NCI-H748 treated with DMSO at 0.1 percent for 48 hours (cell line): ENCODE measurements at regions not wholly inside any gene's neighbourhood (a gene's known extent, or its start where the extent isn't known, plus 50 kb on each side); places are given as distances from the start of the nearest gene placed in this dataset.
"Not testable (repeated sequence)": the region's sequence is repeated elsewhere in the genome, so short reads cannot be mapped to it uniquely, and the experiment has no call there.

Experiments used
- DNase-seq: peaks from one replicate; lab custom pipeline; 2025; lab: John Stamatoyannopoulos, UW

GRCh38 chr18:11458447-11458846 lies 150.9 kb upstream of the SLC35G4 start:
- no peak for DNase-seq

- DNase-seq: not testable (repeated sequence)
These were observed 151.5 kb upstream of the SLC35G4 start for GRCh38 chr18:11457853-11458252.

DNA sequence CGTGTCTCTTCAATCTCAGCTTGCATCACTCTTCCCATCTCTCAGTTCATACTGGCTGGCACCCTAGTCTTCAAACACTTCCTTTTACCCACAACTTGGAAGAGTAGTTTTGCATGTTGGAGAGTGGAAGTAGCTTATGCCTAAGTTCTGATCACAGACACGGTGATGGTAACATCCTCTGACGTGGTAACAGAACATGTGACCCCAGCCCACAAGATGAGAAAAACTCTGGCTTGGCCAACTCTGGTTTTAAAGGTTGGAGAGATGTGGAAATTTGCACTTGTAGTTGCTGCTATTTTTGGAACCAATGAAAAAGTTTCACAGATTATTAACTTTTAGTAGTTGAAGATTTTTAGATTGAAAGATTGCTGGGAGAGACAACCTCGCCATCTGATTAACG lies 155.4 kb upstream of the SLC35G4 start:
- no peak for DNase-seq

- DNase-seq: not testable (repeated sequence)
These were observed 165.2 kb upstream of the SLC35G4 start for GRCh38 chr18:11444169-11444568.

DNA sequence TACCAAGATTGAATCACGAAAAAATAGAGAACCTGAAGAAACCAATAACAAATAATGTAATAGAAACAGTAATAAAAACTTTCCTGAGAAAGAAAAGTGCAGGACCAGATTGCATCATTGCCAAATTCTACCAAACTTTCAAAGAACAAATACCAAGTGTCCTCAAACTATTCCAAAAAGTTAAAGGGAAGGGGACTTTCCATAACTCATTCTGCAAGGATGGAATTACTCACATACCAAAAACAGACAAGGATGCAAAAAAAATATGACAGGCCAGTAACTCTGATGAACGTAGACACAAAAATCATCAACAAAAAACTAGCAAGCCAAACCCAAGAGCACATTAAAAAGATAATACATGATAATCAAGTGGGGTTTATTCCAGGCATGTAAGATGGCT lies 172.3 kb upstream of the SLC35G4 start:
- no peak for DNase-seq

DNA sequence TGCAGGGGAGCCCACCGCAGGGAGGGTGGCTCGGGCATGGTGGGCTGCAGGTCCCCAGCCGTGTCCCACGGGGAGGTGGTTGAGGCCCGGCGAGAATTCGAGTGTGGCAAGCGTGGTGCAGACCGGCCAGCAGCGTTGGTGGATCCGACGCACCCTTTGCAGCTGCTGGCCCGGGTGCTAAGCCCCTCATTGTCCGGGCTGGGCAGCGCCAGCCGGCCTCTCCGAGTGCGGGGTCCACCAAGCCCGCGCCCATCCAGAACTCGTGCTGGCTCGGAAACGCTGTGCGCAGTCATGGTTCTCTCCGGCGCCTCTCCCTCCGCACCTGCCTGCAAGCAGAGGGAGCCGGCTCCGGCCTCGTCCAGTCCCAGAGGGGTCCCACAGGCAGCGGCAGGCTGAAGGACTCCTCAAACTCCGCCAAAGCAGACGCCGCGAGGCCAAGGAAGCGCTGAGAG lies 177.0 kb upstream of the SLC35G4 start:
- DNase-seq: no peak

DNA sequence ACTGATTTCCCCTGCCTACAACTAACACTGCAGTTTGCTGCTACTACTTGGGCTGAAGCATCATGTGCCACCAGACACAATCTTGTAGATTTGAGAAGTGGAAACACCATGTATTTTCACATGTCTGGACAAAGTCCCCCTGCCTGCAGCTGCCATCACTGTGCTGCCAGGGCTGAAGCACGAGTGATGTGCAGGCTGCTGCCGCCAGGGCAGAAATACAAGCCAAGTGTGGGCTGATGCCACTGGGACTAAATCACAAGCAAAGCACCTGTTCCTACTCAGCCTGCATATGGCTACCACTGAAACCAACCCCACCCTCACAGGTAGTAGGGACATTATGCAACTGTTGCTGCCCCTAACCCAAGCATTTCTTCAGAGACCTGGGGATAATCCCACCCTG lies 179.5 kb upstream of the SLC35G4 start:
- no peak for DNase-seq

DNA sequence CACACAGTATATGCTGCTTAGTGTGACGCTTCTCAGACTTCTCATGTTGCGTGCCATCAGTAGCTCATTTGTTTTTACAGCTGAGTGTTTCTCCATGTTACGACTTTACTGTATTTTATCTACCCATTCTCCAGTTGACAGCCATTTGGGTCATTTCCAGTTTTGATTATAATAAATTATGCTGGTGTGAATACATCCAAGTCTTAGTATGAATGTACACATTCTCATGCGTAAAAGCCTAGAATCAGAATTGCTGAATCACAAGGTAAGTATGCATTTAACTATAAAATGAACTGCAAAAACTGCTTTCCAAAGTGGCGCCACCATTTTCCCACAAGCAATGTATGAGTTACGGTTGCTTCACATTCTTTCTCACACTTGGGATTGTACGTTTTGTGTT lies 184.2 kb upstream of the SLC35G4 start:
- DNase-seq: no peak

GRCh38 chr18:11419338-11419737 lies 190.1 kb upstream of the SLC35G4 start:
- DNase-seq: no peak

DNA sequence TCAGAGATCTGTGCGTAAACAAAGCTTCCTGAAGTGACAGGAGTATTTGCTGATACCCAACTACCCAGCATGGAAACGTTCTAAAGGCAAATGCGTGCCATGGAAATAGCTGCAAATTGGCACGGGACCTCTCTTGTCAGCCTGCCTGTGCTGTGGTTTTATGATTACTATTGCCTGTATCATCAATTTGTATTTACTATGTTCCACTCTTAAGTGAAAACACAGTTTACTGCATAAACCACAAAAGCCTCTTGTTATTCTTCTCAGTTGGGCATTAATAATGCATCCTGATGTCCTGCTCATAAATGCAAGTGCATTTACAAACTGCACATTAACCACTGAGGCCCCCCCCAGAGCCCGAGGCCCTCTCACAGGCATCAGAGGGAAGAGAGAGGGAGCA lies 196.6 kb upstream of the SLC35G4 start:
- no peak for DNase-seq

GRCh38 chr18:11411048-11411447 lies 198.3 kb upstream of the SLC35G4 start:
- DNase-seq: no peak

GRCh38 chr18:11408555-11409065 lies 200.8 kb upstream of the SLC35G4 start:
- DNase-seq: no peak

DNA sequence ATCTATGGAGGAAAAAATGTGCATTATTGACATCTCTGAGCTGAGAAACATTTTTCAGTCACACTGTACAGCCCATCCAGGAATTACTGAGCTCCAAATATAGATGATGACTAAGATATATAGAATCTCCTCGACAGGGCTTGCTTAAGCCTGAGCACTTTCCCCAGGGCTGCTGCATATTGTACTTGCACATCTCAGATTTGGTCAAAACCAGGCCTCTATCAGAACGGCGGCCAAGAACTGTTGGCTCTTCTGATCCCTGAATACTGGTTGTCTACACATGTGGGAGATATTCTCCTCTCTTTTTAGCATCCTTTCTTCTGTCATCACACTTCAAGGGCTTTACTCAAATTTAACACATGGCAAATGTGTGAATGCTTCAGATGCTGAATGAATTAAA lies 201.5 kb upstream of the SLC35G4 start:
- DNase-seq: no peak

- no peak for DNase-seq
These were observed 203.6 kb upstream of the SLC35G4 start for GRCh38 chr18:11405804-11406203.

GRCh38 chr18:11400703-11401102 lies 208.7 kb upstream of the SLC35G4 start:
- no peak for DNase-seq

GRCh38 chr18:11398625-11399024 lies 210.8 kb upstream of the SLC35G4 start:
- DNase-seq: no peak

DNA sequence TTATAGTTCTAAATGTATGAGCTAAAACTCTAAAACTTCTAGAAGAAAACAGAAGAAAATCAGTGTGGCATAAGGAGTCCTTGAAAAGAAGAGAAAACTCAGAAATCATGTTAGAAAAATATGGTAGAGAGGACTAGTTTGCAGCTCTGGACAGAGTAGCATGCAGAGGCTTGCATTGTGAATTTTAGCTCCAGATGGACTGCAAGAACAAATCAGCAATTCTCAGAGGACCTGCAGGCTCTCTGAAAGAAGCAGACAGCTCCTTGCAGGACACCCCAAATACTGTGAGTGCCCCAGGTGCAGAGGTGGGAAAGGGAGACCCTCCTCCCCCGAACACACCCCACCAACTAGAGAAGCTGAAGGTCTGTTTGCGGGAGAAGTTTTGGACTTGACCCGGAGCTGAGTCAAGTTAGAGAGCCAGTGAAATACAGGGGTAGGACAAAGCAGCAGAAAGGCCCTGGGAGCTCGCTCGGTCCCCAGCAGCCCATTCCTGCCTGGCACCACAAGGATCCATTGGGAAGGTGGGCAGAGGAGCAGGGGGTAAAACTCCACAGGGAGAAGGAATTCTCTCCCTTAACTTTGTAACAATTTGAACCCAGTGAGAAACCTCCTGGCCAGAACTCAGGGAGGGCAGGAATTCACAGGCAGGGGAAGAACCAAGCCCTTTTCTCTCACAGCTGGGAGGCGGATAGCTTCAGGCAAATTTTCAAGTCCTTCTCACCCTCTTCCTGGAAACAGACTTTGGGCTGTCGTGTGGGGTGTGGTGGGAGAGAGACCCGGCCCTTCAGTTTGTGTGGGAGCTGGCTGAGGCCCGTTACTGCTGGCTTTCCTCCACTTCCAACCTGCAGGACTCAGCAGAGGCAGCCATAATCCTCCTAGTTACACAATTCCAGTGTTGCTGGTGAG lies 216.2 kb upstream of the SLC35G4 start:
- no peak for DNase-seq

DNA sequence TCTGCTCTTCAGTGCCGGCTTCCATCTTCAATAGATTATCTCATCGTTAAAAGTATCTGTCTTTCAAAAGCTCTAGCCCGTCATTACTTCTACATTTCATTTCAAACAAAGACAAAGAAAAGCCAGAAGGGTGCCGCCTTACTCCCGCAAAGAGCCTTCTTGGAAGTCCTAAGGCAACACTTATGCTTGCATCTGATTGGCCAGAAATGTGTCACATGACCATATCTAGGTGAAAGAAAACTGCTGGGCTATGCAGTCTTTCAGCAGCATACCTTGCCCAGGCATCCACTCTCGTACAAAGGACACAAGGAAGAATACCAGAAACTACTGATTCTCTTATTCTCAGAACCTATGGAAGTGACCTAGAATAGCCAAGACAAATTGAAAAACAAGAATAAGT lies 217.1 kb upstream of the SLC35G4 start:
- no peak for DNase-seq

- DNase-seq: no peak
These were observed 217.7 kb upstream of the SLC35G4 start for GRCh38 chr18:11391661-11392060.

DNA sequence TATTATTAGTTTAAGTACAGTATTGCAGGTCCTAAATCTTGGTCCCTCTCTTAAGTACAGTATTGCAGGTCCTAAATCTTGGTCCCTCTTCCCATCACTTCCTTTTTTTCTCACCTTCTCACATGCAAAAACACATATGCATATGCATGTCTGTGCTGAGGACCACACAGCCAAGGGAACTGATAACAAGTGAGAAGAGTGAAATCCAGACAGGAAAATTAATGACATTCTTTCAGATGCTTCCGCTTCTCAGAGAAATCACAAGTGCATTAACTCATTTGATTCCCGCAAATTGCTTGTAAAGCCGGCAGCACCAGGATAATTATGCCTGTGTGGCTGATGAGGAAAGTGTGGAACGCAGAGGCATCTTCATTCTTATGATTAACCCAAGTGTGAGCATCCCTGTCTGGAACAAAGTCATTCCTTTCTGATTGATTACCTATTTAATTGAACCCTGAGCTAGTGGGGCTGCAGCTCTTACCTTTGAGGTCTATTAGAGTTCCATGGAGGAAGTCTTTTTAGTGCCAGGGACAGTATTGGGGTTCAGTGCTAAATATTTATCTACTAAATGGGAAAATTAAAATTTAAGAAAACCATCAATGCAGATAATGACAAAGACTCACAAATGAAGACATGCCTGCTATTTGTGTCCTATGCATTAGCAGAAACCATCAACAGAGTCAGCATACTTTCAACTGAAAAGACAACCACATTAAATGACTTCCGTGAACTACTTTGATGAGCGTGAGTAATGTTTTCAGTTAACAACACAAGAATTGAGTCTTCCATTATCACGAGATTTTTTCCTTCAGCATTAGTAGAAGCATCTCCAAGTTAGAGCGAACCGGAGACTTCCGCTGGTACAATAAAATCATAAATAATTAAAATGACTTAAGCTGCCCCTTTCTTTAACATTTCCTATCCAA lies 220.4 kb upstream of the SLC35G4 start:
- no peak for DNase-seq

- no peak for DNase-seq
These were observed 221.5 kb upstream of the SLC35G4 start for GRCh38 chr18:11387880-11388279.

- no peak for DNase-seq
These were observed 226.0 kb upstream of the SLC35G4 start for GRCh38 chr18:11383381-11383780.

DNA sequence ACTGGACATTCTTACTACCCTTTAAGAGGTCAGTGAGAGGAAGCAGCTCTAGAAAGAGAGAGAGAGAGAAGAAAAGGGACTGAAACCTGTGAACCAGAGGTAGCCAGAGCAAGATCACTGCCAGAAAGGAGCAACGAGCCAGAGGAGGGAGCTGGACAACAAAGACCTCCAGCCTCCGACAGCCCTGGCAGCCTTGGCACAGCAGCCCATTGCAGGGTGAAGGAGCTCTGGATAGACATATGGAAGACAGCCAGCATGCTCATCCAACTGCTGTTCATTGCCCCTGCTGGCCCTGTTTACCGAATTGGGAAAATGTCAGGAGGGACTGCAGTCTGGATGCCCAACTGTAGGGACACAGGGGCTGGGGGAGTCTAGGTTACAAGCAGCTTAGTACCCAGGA lies 228.4 kb upstream of the SLC35G4 start:
- DNase-seq: no peak
